Loucy (cell line): ENCODE measurements at regions not wholly inside any gene's neighbourhood (a gene's known extent, or its start where the extent isn't known, plus 50 kb on each side); places are given as distances from the start of the nearest gene placed in this dataset.
A peak's percentile ranks its signal among the peaks of the same experiment; 100 is the strongest.

ENCODE experiments used
- H2AFZ ChIP-seq: fragments of 200-600 bp; sonication (generic); 2 replicates; pipeline ENCODE4 v1.6.0; 2016; ENCODE audit warnings: antibody characterized with exemption, mild to moderate bottlenecking, low read length, moderate library complexity
- H3F3A ChIP-seq: fragments of 200-600 bp; 2 replicates; pipeline ENCODE4 v1.6.0; 2016; ENCODE audit warnings: antibody characterized with exemption, low read depth, mild to moderate bottlenecking
- H3K27me3 ChIP-seq: fragments of 200-600 bp; sonication (generic); 2 replicates; pipeline ENCODE4 v1.6.1; 2014; ENCODE audit warnings: low read length, mild to moderate bottlenecking; ENCODE audit not compliant: insufficient read depth, poor library complexity, severe bottlenecking
- H3K36me3 ChIP-seq: fragments of 200-600 bp; sonication (generic); 2 replicates; pipeline ENCODE4 v1.6.1; 2016; ENCODE audit warnings: low read length; ENCODE audit not compliant: insufficient read depth
- H3K4me1 ChIP-seq: fragments of 200-600 bp; sonication (generic); 2 replicates; pipeline ENCODE4 v1.5.1; 2014; ENCODE audit warnings: low read length, mild to moderate bottlenecking; ENCODE audit not compliant: insufficient read depth, poor library complexity, severe bottlenecking
- H3K4me2 ChIP-seq: fragments of 200-600 bp; sonication (generic); 2 replicates; pipeline ENCODE4 v1.6.0; 2014; ENCODE audit warnings: antibody characterized with exemption, low read length, low read depth, mild to moderate bottlenecking; ENCODE audit not compliant: poor library complexity, severe bottlenecking
- H3K4me3 ChIP-seq: fragments of 200-600 bp; sonication (generic); 2 replicates; pipeline ENCODE4 v1.5.1; 2014; ENCODE audit warnings: low read length, mild to moderate bottlenecking, mixed read lengths; ENCODE audit not compliant: poor library complexity, severe bottlenecking
- H3K79me2 ChIP-seq: fragments of 200-600 bp; sonication (generic); 2 replicates; pipeline ENCODE4 v1.6.1; 2014; ENCODE audit warnings: low read length; ENCODE audit not compliant: insufficient read depth
- H3K9ac ChIP-seq: fragments of 200-600 bp; sonication (generic); 2 replicates; pipeline ENCODE4 v1.6.0; 2014; ENCODE audit warnings: mild to moderate bottlenecking, low read depth, low read length, moderate library complexity; ENCODE audit not compliant: poor library complexity, severe bottlenecking
- H3K9me2 ChIP-seq: fragments of 200-600 bp; sonication (generic); replicated peaks from 2 replicates; pipeline ENCODE4 v1.6.1; 2016; ENCODE audit warnings: low read depth, low read length, mixed read lengths
- H3K9me3 ChIP-seq: fragments of 200-600 bp; sonication (generic); 2 replicates; pipeline ENCODE4 v1.6.1; 2014; ENCODE audit warnings: mild to moderate bottlenecking, antibody characterized with exemption, low read length, low read depth; ENCODE audit not compliant: insufficient read depth
- H4K20me1 ChIP-seq: fragments of 200-600 bp; sonication (generic); 2 replicates; pipeline ENCODE4 v1.6.0; 2014; ENCODE audit warnings: antibody characterized with exemption, low read length, mild to moderate bottlenecking; ENCODE audit not compliant: insufficient read depth, poor library complexity, severe bottlenecking
- CTCF ChIP-seq: fragments of 200-600 bp; sonication (generic); conservative IDR thresholded peaks from 2 replicates; pipeline ENCODE4 v1.5.1; 2014; ENCODE audit warnings: mild to moderate bottlenecking, antibody characterized with exemption, low read length
- EZH2phosphoT487 ChIP-seq: fragments of 200-600 bp; IDR thresholded peaks from 2 replicates; pipeline ENCODE4 v1.6.1; 2018; ENCODE audit warnings: antibody characterized with exemption, mild to moderate bottlenecking, moderate library complexity, borderline replicate concordance

- no peaks in the 10 kb centered on the region for H3K36me3 ChIP-seq
- no peaks in the 10 kb centered on the region for H4K20me1 ChIP-seq
- H3K4me1 ChIP-seq: peaks cover 4% of the 10 kb centered on the region
- no peak overlapping the region for H3K4me3 ChIP-seq
- no peak overlapping the region for H3K4me2 ChIP-seq
- H3K27me3 ChIP-seq: no peaks in the 10 kb centered on the region
- no peak overlapping the region for H3K9ac ChIP-seq
- no peak overlapping the region for H2AFZ ChIP-seq
- H3K79me2 ChIP-seq: no peaks in the 10 kb centered on the region
- H3K9me2 ChIP-seq: no peaks in the 10 kb centered on the region
- TF ChIP-seq EZH2phosphoT487: no peak
- TF ChIP-seq CTCF: no peak
- H3F3A ChIP-seq: no peaks in the 10 kb centered on the region
- H3K9me3 ChIP-seq: peaks cover 8% of the 10 kb centered on the region; the same call in 1 of the 2 replicates
Observed at GRCh38 chr11:23997356-23997755, 499.5 kb upstream of the LUZP2 start.

DNA sequence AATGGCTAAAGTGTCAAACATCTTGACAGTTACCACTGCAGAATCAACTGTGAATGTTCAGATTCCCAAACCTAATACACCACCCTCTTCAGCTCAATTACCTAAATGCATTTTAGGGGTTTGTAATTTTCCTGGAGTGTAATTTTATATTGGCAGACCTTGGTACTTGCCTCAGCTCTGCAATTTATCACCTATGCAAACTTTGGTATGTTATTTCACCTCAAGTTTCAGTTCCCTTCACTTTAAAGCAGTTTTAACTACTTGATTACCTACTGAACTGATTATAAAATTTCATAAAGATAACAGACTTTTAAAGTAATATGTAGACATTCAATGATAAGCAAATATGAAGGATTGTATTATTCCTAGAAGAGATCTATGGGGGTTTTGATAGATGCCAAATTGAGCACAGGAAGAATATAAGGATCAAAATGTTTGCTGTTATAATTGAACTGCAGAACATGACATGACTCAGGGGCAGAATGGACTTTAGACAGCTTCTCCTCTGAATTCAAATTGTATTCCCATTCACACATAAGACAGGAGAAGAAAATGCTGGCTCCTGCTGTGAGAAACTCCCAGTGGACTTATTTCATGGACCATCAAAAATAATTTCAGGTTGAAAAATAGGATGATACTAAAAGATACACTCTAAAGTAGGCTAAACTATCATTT, 491.5 kb upstream of the LUZP2 start:
- H3K9me2 ChIP-seq: no peaks in the 10 kb centered on the region
- no peaks in the 10 kb centered on the region for H3K27me3 ChIP-seq
- H3K9me3 ChIP-seq: 0 out of 2 replicates have a peak, but pooled peaks cover 4% of the 10 kb centered on the region
- H3K4me1 ChIP-seq: no peaks in the 10 kb centered on the region
- no peaks in the 10 kb centered on the region for H4K20me1 ChIP-seq
- H3K36me3 ChIP-seq: no peaks in the 10 kb centered on the region
- TF ChIP-seq EZH2phosphoT487 (no peak), CTCF (no peak)
- H2AFZ ChIP-seq: no peak overlapping the region
- H3F3A ChIP-seq: no peaks in the 10 kb centered on the region
- H3K9ac ChIP-seq: no peak overlapping the region
- H3K4me2 ChIP-seq: no peak overlapping the region
- H3K4me3 ChIP-seq: no peak overlapping the region
- no peaks in the 10 kb centered on the region for H3K79me2 ChIP-seq

DNA sequence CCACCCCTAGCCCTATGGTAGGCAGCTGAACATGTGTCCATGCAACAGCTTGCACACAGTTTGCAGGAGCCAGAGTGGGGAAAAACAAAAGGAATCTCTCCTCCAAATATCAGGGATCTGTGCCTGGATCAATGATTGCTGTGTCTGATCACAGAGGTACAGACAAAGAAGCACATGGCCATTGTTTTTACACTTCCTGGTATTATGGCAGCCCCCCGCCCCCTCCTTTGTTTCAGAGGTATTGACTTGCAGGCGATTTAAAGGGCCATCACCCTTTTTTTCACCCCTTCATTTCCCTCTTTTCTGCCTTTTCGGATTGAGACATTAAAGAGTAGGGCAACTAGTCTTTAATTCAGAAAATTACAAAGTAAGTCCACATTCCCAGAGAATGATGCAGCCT, 453.0 kb upstream of the LUZP2 start:
- no peaks in the 10 kb centered on the region for H3K36me3 ChIP-seq
- H3K4me3 ChIP-seq: no peak overlapping the region
- no peak overlapping the region for H3K4me2 ChIP-seq
- H3K9ac ChIP-seq: no peak overlapping the region
- no peaks in the 10 kb centered on the region for H3K27me3 ChIP-seq
- H2AFZ ChIP-seq: peak overlapping the region; percentile 25; the same call in 1 of the 2 replicates
- H3K9me3 ChIP-seq: peaks cover 8% of the 10 kb centered on the region; the same call in 1 of the 2 replicates
- no peaks in the 10 kb centered on the region for H3K4me1 ChIP-seq
- TF ChIP-seq EZH2phosphoT487 (no peak), CTCF (no peak)
- H4K20me1 ChIP-seq: no peaks in the 10 kb centered on the region
- H3K9me2 ChIP-seq: no peaks in the 10 kb centered on the region
- no peaks in the 10 kb centered on the region for H3K79me2 ChIP-seq
- no peaks in the 10 kb centered on the region for H3F3A ChIP-seq
